ENCODE measurements at regions not wholly inside any gene's neighbourhood (a gene's known extent, or its start where the extent isn't known, plus 50 kb on each side); places are given as distances from the start of the nearest gene placed in this dataset.

GRCh38 chr13:39186205-39186875 is 148.1 kb downstream of the NHLRC3 start:
- TF ChIP-seq, protein P1, sequence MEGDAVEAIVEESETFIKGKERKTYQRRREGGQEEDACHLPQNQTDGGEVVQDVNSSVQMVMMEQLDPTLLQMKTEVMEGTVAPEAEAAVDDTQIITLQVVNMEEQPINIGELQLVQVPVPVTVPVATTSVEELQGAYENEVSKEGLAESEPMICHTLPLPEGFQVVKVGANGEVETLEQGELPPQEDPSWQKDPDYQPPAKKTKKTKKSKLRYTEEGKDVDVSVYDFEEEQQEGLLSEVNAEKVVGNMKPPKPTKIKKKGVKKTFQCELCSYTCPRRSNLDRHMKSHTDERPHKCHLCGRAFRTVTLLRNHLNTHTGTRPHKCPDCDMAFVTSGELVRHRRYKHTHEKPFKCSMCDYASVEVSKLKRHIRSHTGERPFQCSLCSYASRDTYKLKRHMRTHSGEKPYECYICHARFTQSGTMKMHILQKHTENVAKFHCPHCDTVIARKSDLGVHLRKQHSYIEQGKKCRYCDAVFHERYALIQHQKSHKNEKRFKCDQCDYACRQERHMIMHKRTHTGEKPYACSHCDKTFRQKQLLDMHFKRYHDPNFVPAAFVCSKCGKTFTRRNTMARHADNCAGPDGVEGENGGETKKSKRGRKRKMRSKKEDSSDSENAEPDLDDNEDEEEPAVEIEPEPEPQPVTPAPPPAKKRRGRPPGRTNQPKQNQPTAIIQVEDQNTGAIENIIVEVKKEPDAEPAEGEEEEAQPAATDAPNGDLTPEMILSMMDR (conservative IDR thresholded peaks at IDR 0.05; ENCODE audit: low read length): no peak
- TF ChIP-seq EZH2phosphoT487 (IDR thresholded peaks at IDR 0.05; ENCODE audit: borderline replicate concordance): no peak

All from Loucy (cell line).